K562 (cell line): ENCODE measurements at regions not wholly inside any gene's neighbourhood (a gene's known extent, or its start where the extent isn't known, plus 50 kb on each side); places are given as distances from the start of the nearest gene placed in this dataset.

ENCODE experiments used
- ATAC-seq: fragments of 200-7000 bp; cut with Tn5 transposase; 3 replicates; pipeline ENCODE4 v1.9.1; 2020; ENCODE audit warnings: moderate library complexity
- BruUV-seq: library from RNA; stranded (reverse); fragments of 400-500 nt; replicated peaks from 2 replicates; lab custom pipeline; 2021; lab: Mats Ljungman, UMichigan
- CTCF ChIA-PET: fragments of 300-600 bp; formaldehyde crosslinking; extraction: SDS; loops from one replicate; lab custom pipeline; 2021; ENCODE audit warnings: low intra/inter-chr PET ratio; lab: Yijun Ruan, JAX
- POLR2A ChIA-PET: fragments of 300-600, 350-650 bp; sonication (Branson Sonifier 250); formaldehyde crosslinking; extraction: SDS; loops from one replicate; lab custom pipeline; 2021; ENCODE audit warnings: antibody characterized with exemption, inconsistent platforms; lab: Yijun Ruan, JAX
- DNase-seq, 4 experiments: peaks; one replicate each; pipeline versions ENCODE4 v3.0.0 to v3.0.0-alpha.2; 2011 to 2018; ENCODE audit warnings: low spot score in 3 of 4, mixed read lengths in 3 of 4; ENCODE audit errors: extremely low read depth in 1 of 4
- FAIRE-seq: peaks from 2 replicates; lab custom pipeline; 2011; peaks lifted over from hg19 to GRCh38; lab: Jason Lieb, UNC
- H2AFZ ChIP-seq: 2 replicates; pipeline ENCODE4 v1.6.0; 2011; ENCODE audit warnings: low read depth, low read length, control low read depth, inconsistent platforms
- H3K27ac ChIP-seq: fragments of 200-600 bp; 3 replicates; pipeline ENCODE4 v1.8.0; 2011; ENCODE audit warnings: low read depth, mild to moderate bottlenecking, control low read depth, inconsistent platforms, low read length, moderate library complexity, mixed read lengths; ENCODE audit errors: extremely low read depth
- H3K27me3 ChIP-seq, 2 experiments: fragments of 300-600 bp in 1 of 2; 2 replicates in 1 of 2; 3 replicates in 1 of 2; pipeline versions ENCODE4 v1.6.0 to v1.8.0; 2011; ENCODE audit warnings: inconsistent platforms in 2 of 2, low read length in 2 of 2, mild to moderate bottlenecking in 1 of 2, mixed read lengths in 1 of 2, moderate library complexity in 1 of 2; ENCODE audit not compliant: control insufficient read depth in 2 of 2, insufficient read depth in 2 of 2
- H3K36me3 ChIP-seq: fragments of 300-600 bp; 3 replicates; pipeline ENCODE4 v1.8.0; 2011; ENCODE audit warnings: mild to moderate bottlenecking, low read length, inconsistent platforms; ENCODE audit not compliant: control insufficient read depth, insufficient read depth
- H3K4me1 ChIP-seq, 2 experiments: fragments of 200-600 bp in 1 of 2; replicated peaks in 1 of 2; 2 replicates in 1 of 2; 3 replicates in 1 of 2; pipeline versions ENCODE4 v1.5.1 to v1.8.0; 2011; ENCODE audit warnings: inconsistent platforms in 2 of 2, low read length in 2 of 2, mild to moderate bottlenecking in 1 of 2, mixed read lengths in 1 of 2, moderate library complexity in 1 of 2; ENCODE audit not compliant: control insufficient read depth in 2 of 2, insufficient read depth in 2 of 2
- H3K4me2 ChIP-seq: 2 replicates; pipeline ENCODE4 v1.6.1; 2011; ENCODE audit warnings: low read length, control low read depth, inconsistent platforms, mixed read lengths; ENCODE audit not compliant: insufficient read depth
- H3K4me3 ChIP-seq: fragments of 200-600 bp; sonication (generic), shearing (Covaris generic); 2 replicates; pipeline ENCODE4 v1.5.1; 2016; ENCODE audit warnings: control low read depth, inconsistent platforms
- H3K79me2 ChIP-seq: fragments of 200-600 bp; 3 replicates; pipeline ENCODE4 v1.8.0; 2011; ENCODE audit warnings: low read length, inconsistent platforms; ENCODE audit not compliant: control insufficient read depth, insufficient read depth
- H3K9ac ChIP-seq, 2 experiments: 2 replicates each; pipeline versions ENCODE4 v1.6.0 to v1.6.1; 2011; ENCODE audit warnings: low read depth in 2 of 2, low read length in 2 of 2, control low read depth in 1 of 2, inconsistent platforms in 1 of 2, mild to moderate bottlenecking in 1 of 2, mixed read lengths in 1 of 2; ENCODE audit not compliant: insufficient read depth in 1 of 2
- H3K9me1 ChIP-seq: one replicate; pipeline ENCODE4 v1.6.0; 2011; ENCODE audit warnings: inconsistent platforms, mild to moderate bottlenecking, low read length, moderate library complexity; ENCODE audit not compliant: control insufficient read depth, insufficient read depth
- H3K9me3 ChIP-seq: replicated peaks from 2 replicates; pipeline ENCODE4 v1.5.1; 2011; ENCODE audit warnings: low read depth, low read length, inconsistent platforms; ENCODE audit not compliant: control insufficient read depth, insufficient read depth
- H4K20me1 ChIP-seq: replicated peaks from 2 replicates; pipeline ENCODE4 v1.6.1; 2011; ENCODE audit warnings: low read length, inconsistent platforms, mixed read lengths; ENCODE audit not compliant: control insufficient read depth, insufficient read depth
- E2F1 ChIP-seq: sonication (generic); formaldehyde crosslinking; IDR thresholded peaks from 2 replicates; pipeline ENCODE4 v1.8.1; 2023; ENCODE audit warnings: mild to moderate bottlenecking, missing genetic modification reagents, moderate library complexity
- ILK ChIP-seq: fragments of 450-650 bp; IDR thresholded peaks from 2 replicates; pipeline ENCODE4 v1.6.1; 2016; ENCODE audit warnings: missing genetic modification characterization, low read depth, mild to moderate bottlenecking, missing compliant biosample characterization, moderate library complexity, borderline replicate concordance
- NFIX ChIP-seq: fragments of 250-450 bp; sonication (Bioruptor Pico); IDR thresholded peaks from 2 replicates; pipeline ENCODE4 v1.4.0; 2020; ENCODE audit warnings: low read depth, mild to moderate bottlenecking, moderate library complexity
- POLR3A ChIP-seq: IDR thresholded peaks from 2 replicates; pipeline ENCODE4 v1.6.1; 2011; ENCODE audit warnings: borderline replicate concordance, mild to moderate bottlenecking, moderate library complexity; ENCODE audit not compliant: insufficient read length, insufficient read depth; ENCODE audit errors: extremely low read depth
- POU5F1 ChIP-seq: fragments of 150-350 bp; IDR thresholded peaks from 2 replicates; pipeline ENCODE4 v1.6.1; 2014; ENCODE audit warnings: borderline replicate concordance, low read length, low read depth, mild to moderate bottlenecking; ENCODE audit not compliant: partially characterized antibody
- PREB ChIP-seq: sonication (generic); formaldehyde crosslinking; IDR thresholded peaks from 2 replicates; pipeline ENCODE4 v1.8.1; 2023; ENCODE audit warnings: mild to moderate bottlenecking, missing genetic modification reagents
- RAD51 ChIP-seq: fragments of 450-650 bp; IDR thresholded peaks from 2 replicates; pipeline ENCODE4 v1.7.1; 2016; ENCODE audit warnings: low read depth, mild to moderate bottlenecking, borderline replicate concordance
- RBM14 ChIP-seq: fragments of 200-400 bp; formaldehyde crosslinking; IDR thresholded peaks from 2 replicates; pipeline ENCODE4 v1.6.1; 2018; ENCODE audit warnings: low read depth, mild to moderate bottlenecking, low read length, moderate library complexity, borderline replicate concordance; ENCODE audit not compliant: insufficient read depth
- TGIF2 ChIP-seq: sonication (generic); formaldehyde crosslinking; IDR thresholded peaks from 2 replicates; pipeline ENCODE4 v1.8.1; 2022; ENCODE audit warnings: mild to moderate bottlenecking, missing genetic modification reagents, moderate library complexity
- ZBTB34 ChIP-seq: fragments of 250-450 bp; sonication (Bioruptor Pico); IDR thresholded peaks from 2 replicates; pipeline ENCODE4 v1.8.0; 2021; ENCODE audit warnings: mild to moderate bottlenecking, moderate library complexity
- ZNF174 ChIP-seq: fragments of 250-450 bp; sonication (Bioruptor Pico); IDR thresholded peaks from 2 replicates; pipeline ENCODE4 v1.4.0; 2020; ENCODE audit warnings: mild to moderate bottlenecking
- ZNF175 ChIP-seq: fragments of 200-800 bp; sonication (Bioruptor generic); IDR thresholded peaks from 2 replicates; pipeline ENCODE4 v1.6.1; 2016; ENCODE audit warnings: low read depth, mild to moderate bottlenecking, missing genetic modification characterization, missing compliant biosample characterization
- ZNF79 ChIP-seq: fragments of 250-450 bp; sonication (Bioruptor Pico); IDR thresholded peaks from 2 replicates; pipeline ENCODE4 v1.4.0; 2020; ENCODE audit warnings: low read depth, mild to moderate bottlenecking, moderate library complexity
- WGBS: fragments of 100-300 bp; shearing (Covaris generic); methylation state at CpG from one replicate; pipeline ENCODE4 v1.1.6; 2016; ENCODE audit warnings: low coverage, mixed read lengths; ENCODE audit not compliant: insufficient coverage; ENCODE audit errors: missing lambda C conversion rate; 5-methylcytosine and 5-hydroxymethylcytosine counted together
- in situ Hi-C: fragments of 300-500 bp; cut with MboI; formaldehyde crosslinking; loops from 4 replicates; pipeline ENCODE4 v1.15.0; 2018; ENCODE audit warnings: inconsistent platforms, mixed read lengths
- intact Hi-C: fragments of 100-400 bp; cut with micrococcal nuclease; formaldehyde crosslinking; loops from 2 replicates; pipeline ENCODE4 v1.14.2; 2022

GRCh38 chr14:81633496-81633895, 99.8 kb upstream of the SEL1L start:
- Histone ChIP-seq H3K36me3 (no peaks in the 10 kb centered on the region), H3K9me1 (no peaks in the 10 kb centered on the region), H3K9ac (no peak overlapping the region), H2AFZ (no peak overlapping the region), H3K27ac (no peak overlapping the region), H3K4me3 (no peak overlapping the region), H3K4me1 (no peaks in the 10 kb centered on the region), H3K27me3 (no peaks in the 10 kb centered on the region), H4K20me1 (no peaks in the 10 kb centered on the region), H3K79me2 (no peaks in the 10 kb centered on the region), H3K9me3 (no peaks in the 10 kb centered on the region), H3K4me2 (no peak overlapping the region)
- TF ChIP-seq ZNF174 (CRISPR knock-in tag) (no peak), RAD51 (no peak), NFIX (CRISPR knock-in tag) (no peak), ILK (tag) (no peak), TGIF2 (CRISPR knock-in tag) (no peak), POU5F1 (no peak)
- FAIRE-seq (no peak), ATAC-seq (no peak), DNase-seq (no peak)
- no TSS peak for BruUV-seq
- ChIA-PET POLR2A (no interaction called here), CTCF (no interaction called here)
- intact Hi-C loops (no loop called here), in situ Hi-C loops (no loop called here)

GRCh38 chr14:81637639-81638038, 104.0 kb upstream of the SEL1L start:
- intact Hi-C loops = no loop called here
- Histone ChIP-seq H3K27ac (no peak overlapping the region), H3K27me3 (no peaks in the 10 kb centered on the region), H3K9me3 (no peaks in the 10 kb centered on the region), H3K79me2 (no peaks in the 10 kb centered on the region)
- CTCF ChIA-PET = no interaction called here
- 0% methylated on average over 1 of the region's 1 CpG for WGBS
- FAIRE-seq = no peak
- TF ChIP-seq POLR3A (no peak), E2F1 (CRISPR knock-in tag) (no peak), PREB (CRISPR knock-in tag) (no peak), ZNF175 (CRISPR knock-in tag) (no peak), RBM14 (no peak), ZNF79 (CRISPR knock-in tag) (no peak), ZBTB34 (CRISPR knock-in tag) (no peak)
- TF ChIP-seq, all 486 proteins: peak for 0
- H3K36me3 ChIP-seq = no peaks in the 10 kb centered on the region
- no peak for ATAC-seq
- H2AFZ ChIP-seq = no peak overlapping the region
- H3K9me1 ChIP-seq = no peaks in the 10 kb centered on the region
- no peaks in the 10 kb centered on the region for H4K20me1 ChIP-seq
- no peak overlapping the region for H3K4me2 ChIP-seq
- no peak overlapping the region for H3K4me3 ChIP-seq
- BruUV-seq = no TSS peak
- in situ Hi-C loops = no loop called here
- no peaks in the 10 kb centered on the region for H3K4me1 ChIP-seq
- POLR2A ChIA-PET = no interaction called here
- no peak overlapping the region for H3K9ac ChIP-seq
- DNase-seq = no peak
